GM18505 (cell line): ENCODE measurements at regions not wholly inside any gene's neighbourhood (a gene's known extent, or its start where the extent isn't known, plus 50 kb on each side); places are given as distances from the start of the nearest gene placed in this dataset.

Source experiments
- ATAC-seq: cut with Tn5 transposase; IDR thresholded peaks from one replicate; pipeline ENCODE4 v1.9.1; 2021; ENCODE audit not compliant: unreplicated experiment
- POLR2A ChIP-seq: IDR thresholded peaks from 4 replicates; pipeline ENCODE4 v1.6.1; 2011; ENCODE audit warnings: borderline replicate concordance; ENCODE audit not compliant: insufficient read depth, insufficient read length; ENCODE audit errors: extremely low read depth

GRCh38 chr11:130786586-130786985 lies 129.7 kb downstream of the SNX19 start:
- no peak for TF ChIP-seq POLR2A
- ATAC-seq, result no peak

- no peak for ATAC-seq
- no peak for TF ChIP-seq POLR2A
Observed at GRCh38 chr11:130787092-130787616, 129.1 kb downstream of the SNX19 start.

GRCh38 chr11:130787973-130788570 lies 128.2 kb downstream of the SNX19 start:
- no peak for TF ChIP-seq POLR2A
- ATAC-seq, result no peak

GRCh38 chr11:130789056-130789640 lies 127.1 kb downstream of the SNX19 start:
- no peak for TF ChIP-seq POLR2A
- no peak for ATAC-seq

GRCh38 chr11:130790689-130791088 lies 125.6 kb downstream of the SNX19 start:
- ATAC-seq, result no peak
- TF ChIP-seq POLR2A, result no peak

- no peak for ATAC-seq
- TF ChIP-seq POLR2A, result no peak
Observed at GRCh38 chr11:130792772-130793171, 123.5 kb downstream of the SNX19 start.

- no peak for TF ChIP-seq POLR2A
- ATAC-seq, result no peak
Observed at GRCh38 chr11:130796828-130797227, 119.5 kb downstream of the SNX19 start.

- TF ChIP-seq POLR2A, result no peak
- ATAC-seq, result no peak
Observed at GRCh38 chr11:130798280-130798679, 118.0 kb downstream of the SNX19 start.

- TF ChIP-seq POLR2A, result no peak
- no peak for ATAC-seq
Observed at GRCh38 chr11:130798801-130799200, 117.5 kb downstream of the SNX19 start.

- no peak for TF ChIP-seq POLR2A
- ATAC-seq, result no peak
Observed at GRCh38 chr11:130801333-130802122, 114.8 kb downstream of the SNX19 start.

GRCh38 chr11:130802567-130802966 lies 113.7 kb downstream of the SNX19 start:
- ATAC-seq, result no peak
- TF ChIP-seq POLR2A, result no peak

- TF ChIP-seq POLR2A, result no peak
- ATAC-seq, result no peak
Observed at GRCh38 chr11:130804306-130805076, 111.8 kb downstream of the SNX19 start.

- no peak for ATAC-seq
- TF ChIP-seq POLR2A, result no peak
Observed at GRCh38 chr11:130806746-130807145, 109.5 kb downstream of the SNX19 start.
